ENCODE measurements at regions not wholly inside any gene's neighbourhood (a gene's known extent, or its start where the extent isn't known, plus 50 kb on each side); places are given as distances from the start of the nearest gene placed in this dataset.

- Histone ChIP-seq H3K9me3 (no peaks in the 10 kb centered on the region), H3K27me3 (no peaks in the 10 kb centered on the region), H3K4me1 (ENCODE audit: insufficient read depth) (no peaks in the 10 kb centered on the region), H3K36me3 (no peaks in the 10 kb centered on the region), H3K27ac (no peak overlapping the region), H3K4me3 (no peak overlapping the region)
- intact Hi-C loops (cut with DNase I) = no loop called here
- TF ChIP-seq EP300 (IDR thresholded peaks at IDR 0.05) (no peak), CTCF (IDR thresholded peaks at IDR 0.05) (no peak), POLR2A (IDR thresholded peaks at IDR 0.05) (no peak)
- 87% methylated on average over 9 of the region's 9 CpGs for WGBS, 3 donors
- no peak for DNase-seq
Measured at GRCh38 chr16:87070657-87071056, 246.5 kb downstream of the C16orf95 start.

- TF ChIP-seq POLR2A (IDR thresholded peaks at IDR 0.05) (no peak), EP300 (IDR thresholded peaks at IDR 0.05) (no peak), CTCF (IDR thresholded peaks at IDR 0.05) (no peak)
- DNase-seq = no peak
- H3K36me3 ChIP-seq = no peaks in the 10 kb centered on the region
- H3K27ac ChIP-seq = no peak overlapping the region
- H3K27me3 ChIP-seq = no peaks in the 10 kb centered on the region
- 66 to 89% (median 84%) methylated on average over 8 of the region's 8 CpGs for WGBS, 3 donors
- intact Hi-C loops (cut with DNase I) = no loop called here
- no peak overlapping the region for H3K4me3 ChIP-seq
- no peaks in the 10 kb centered on the region for H3K4me1 ChIP-seq (ENCODE audit: insufficient read depth)
- H3K9me3 ChIP-seq = no peaks in the 10 kb centered on the region
Measured at GRCh38 chr16:87072101-87072500, 245.1 kb downstream of the C16orf95 start.

GRCh38 chr16:87074641-87075318 is 242.4 kb downstream of the C16orf95 start:
- no peaks in the 10 kb centered on the region for H3K36me3 ChIP-seq
- no peak overlapping the region for H3K4me3 ChIP-seq
- no peak overlapping the region for H3K27ac ChIP-seq
- WGBS, 3 donors = 81 to 86% (median 83%) methylated on average over 19 of the region's 19 CpGs
- no peaks in the 10 kb centered on the region for H3K9me3 ChIP-seq
- H3K27me3 ChIP-seq = no peaks in the 10 kb centered on the region
- DNase-seq = no peak
- intact Hi-C loops (cut with DNase I) = no loop called here
- TF ChIP-seq EP300 (IDR thresholded peaks at IDR 0.05) (no peak), CTCF (IDR thresholded peaks at IDR 0.05) (no peak), POLR2A (IDR thresholded peaks at IDR 0.05) (no peak)
- no peaks in the 10 kb centered on the region for H3K4me1 ChIP-seq (ENCODE audit: insufficient read depth)

- Histone ChIP-seq H3K9me3 (no peaks in the 10 kb centered on the region), H3K27ac (no peak overlapping the region), H3K36me3 (no peaks in the 10 kb centered on the region), H3K4me3 (no peak overlapping the region), H3K27me3 (no peaks in the 10 kb centered on the region), H3K4me1 (ENCODE audit: insufficient read depth) (no peaks in the 10 kb centered on the region)
- WGBS, 3 donors = 90 to 95% (median 92%) methylated on average over 12 of the region's 12 CpGs
- intact Hi-C loops (cut with DNase I) = no loop called here
- TF ChIP-seq POLR2A (IDR thresholded peaks at IDR 0.05) (no peak), EP300 (IDR thresholded peaks at IDR 0.05) (no peak), CTCF (IDR thresholded peaks at IDR 0.05) (no peak)
- no peak for DNase-seq
Measured at GRCh38 chr16:87075319-87075860, 241.8 kb downstream of the C16orf95 start.

All from ovary (tissue), 7 donors.